ENCODE measurements at regions not wholly inside any gene's neighbourhood (a gene's known extent, or its start where the extent isn't known, plus 50 kb on each side); places are given as distances from the start of the nearest gene placed in this dataset.

- ChIA-PET POLR2A (ENCODE audit: partially characterized antibody) (no interaction called here), CTCF (ENCODE audit: partially characterized antibody) (interaction anchor here (0.6 kb wide), 1 partner anchor 98 kb away, joined by 3 read pairs; no protein-coding TSS in a partner anchor)
- no peak overlapping the region for H3K14ac ChIP-seq (ENCODE audit: insufficient read length)
- DNase-seq (ENCODE audit: low read depth in 1 of 2, low spot score in 2 of 2) (no peak), FAIRE-seq (no peak)
- no peaks in the 10 kb centered on the region for H3K79me2 ChIP-seq (ENCODE audit: control insufficient read depth in 1 of 2, insufficient read depth in 2 of 2, low read length in 2 of 2)
- H2BK5ac ChIP-seq (ENCODE audit: low read depth, low read length): no peak overlapping the region
- no peak overlapping the region for H4K8ac ChIP-seq (ENCODE audit: extremely low read depth, insufficient read depth, low read length)
- H3K79me1 ChIP-seq (ENCODE audit: low read depth, low read length): no peaks in the 10 kb centered on the region
- no peaks in the 10 kb centered on the region for H3K36me3 ChIP-seq (ENCODE audit: control insufficient read depth in 2 of 4, insufficient read depth in 4 of 4, low read length in 3 of 4)
- no peak overlapping the region for H2AFZ ChIP-seq (ENCODE audit: low read length)
- H3K23ac ChIP-seq (ENCODE audit: insufficient read length): no peak overlapping the region
- H3K4ac ChIP-seq (replicated peaks; ENCODE audit: insufficient read length, low read depth, low read length): no peak overlapping the region
- H3K27ac ChIP-seq (ENCODE audit: low read depth, low read length): no peak overlapping the region
- H3K4me1 ChIP-seq (replicated peaks in 1 of 4; ENCODE audit: control insufficient read depth in 3 of 4, insufficient read depth in 4 of 4, low read length in 3 of 4): no peaks in the 10 kb centered on the region
- no peaks in the 10 kb centered on the region for H3K9me3 ChIP-seq (ENCODE audit: insufficient read depth in 2 of 2, low read depth in 1 of 2, low read length in 1 of 2)
- H3K23me2 ChIP-seq (ENCODE audit: low read depth, low read length): no peaks in the 10 kb centered on the region
- WGBS, 2 experiments (ENCODE audit: extremely low coverage in 1 of 2, insufficient coverage in 1 of 2, insufficient read length in 1 of 2, insufficient replicate concordance in 2 of 2, low coverage in 1 of 2, low lambda C conversion rate in 2 of 2, missing lambda C conversion rate in 1 of 2): 96% methylated on average over 1 of the region's 1 CpG; no CpG with 5 or more reads in 1 of the 2 experiments
- H4K91ac ChIP-seq (replicated peaks; ENCODE audit: insufficient read length, low read length): no peak overlapping the region
- no peak overlapping the region for H2BK12ac ChIP-seq (ENCODE audit: low read depth, low read length)
- no peak overlapping the region for H3K56ac ChIP-seq (replicated peaks; ENCODE audit: insufficient read length, low read depth, low read length)
- H2BK120ac ChIP-seq (replicated peaks; ENCODE audit: low read depth, low read length): no peak overlapping the region
- H3K4me2 ChIP-seq (ENCODE audit: insufficient read depth in 1 of 2, low read depth in 2 of 2, low read length in 2 of 2): no peak overlapping the region
- H2AK5ac ChIP-seq (ENCODE audit: low read depth, low read length): no peak overlapping the region
- no peaks in the 10 kb centered on the region for H4K20me1 ChIP-seq (replicated peaks in 1 of 2; ENCODE audit: control insufficient read depth in 1 of 2, insufficient read depth in 2 of 2, low read length in 2 of 2)
- H4K5ac ChIP-seq (ENCODE audit: insufficient read length, low read depth, low read length): no peak overlapping the region
- H3K27me3 ChIP-seq (replicated peaks in 1 of 4; ENCODE audit: control insufficient read depth in 3 of 4, extremely low read depth in 1 of 4, insufficient read depth in 3 of 4, low read length in 3 of 4): no peaks in the 10 kb centered on the region
- no peak overlapping the region for H3K9ac ChIP-seq (replicated peaks in 1 of 4; ENCODE audit: extremely low read depth in 1 of 4, low read depth in 3 of 4, low read length in 3 of 4)
- H3K18ac ChIP-seq (ENCODE audit: extremely low read depth, low read length): no peak overlapping the region
- no peak overlapping the region for H2BK15ac ChIP-seq (ENCODE audit: low read length)
- H2BK20ac ChIP-seq (ENCODE audit: low read length): no peak overlapping the region
- H3K4me3 ChIP-seq (ENCODE audit: extremely low read depth in 1 of 4, insufficient read depth in 2 of 4, low read depth in 3 of 4, low read length in 4 of 4): no peak overlapping the region
- TF ChIP-seq YY1 (IDR thresholded peaks at IDR 0.05; ENCODE audit: low read depth, low read length) (no peak), POU5F1 (IDR thresholded peaks at IDR 0.05; ENCODE audit: low read depth, low read length) (no peak), PHF8 (conservative IDR thresholded peaks at IDR 0.05; ENCODE audit: low read depth, low read length) (no peak), EZH2 (IDR thresholded peaks at IDR 0.05; ENCODE audit: low read depth, low read length, severe bottlenecking) (no peak), TAF7 (optimal IDR thresholded peaks at IDR 0.05; ENCODE audit: borderline replicate concordance, low read depth, low read length) (no peak), POLR2AphosphoS5 (IDR thresholded peaks at IDR 0.05; ENCODE audit: low read depth, low read length) (no peak), CBX8 (IDR thresholded peaks at IDR 0.05; ENCODE audit: borderline replicate concordance, low read depth, low read length) (no peak), SP4 (IDR thresholded peaks at IDR 0.05; ENCODE audit: low read length) (no peak), ATF2 (IDR thresholded peaks at IDR 0.05; ENCODE audit: low read length) (no peak), MAX (IDR thresholded peaks at IDR 0.05) (no peak), NRF1 (IDR thresholded peaks at IDR 0.05; ENCODE audit: low read depth, low read length) (no peak), ATF3 (IDR thresholded peaks at IDR 0.05; ENCODE audit: insufficient read depth, low read depth, low read length) (no peak), TBP (IDR thresholded peaks at IDR 0.05; ENCODE audit: low read depth, low read length) (no peak)
These were observed 602.1 kb upstream of the ZNF385D start for GRCh38 chr3:22353126-22353525.

All from H1 (cell line).